ENCODE measurements at regions not wholly inside any gene's neighbourhood (a gene's known extent, or its start where the extent isn't known, plus 50 kb on each side); places are given as distances from the start of the nearest gene placed in this dataset.

- TF ChIP-seq CTCF (IDR thresholded peaks at IDR 0.05), result no peak
- no peak for TF ChIP-seq POLR2A (IDR thresholded peaks at IDR 0.05)
Measured at GRCh38 chr11:134591338-134591737, 179.3 kb upstream of the B3GAT1 start.

All from lower leg skin (tissue), 3 donors.